Activated naive CD4-positive, alpha-beta T cell (primary cell): ENCODE measurements at regions not wholly inside any gene's neighbourhood (a gene's known extent, or its start where the extent isn't known, plus 50 kb on each side); places are given as distances from the start of the nearest gene placed in this dataset.

ENCODE experiments used
- DNase-seq, 4 experiments: peaks; one replicate each; lab custom pipeline; 2025; lab: John Stamatoyannopoulos, UW

DNA sequence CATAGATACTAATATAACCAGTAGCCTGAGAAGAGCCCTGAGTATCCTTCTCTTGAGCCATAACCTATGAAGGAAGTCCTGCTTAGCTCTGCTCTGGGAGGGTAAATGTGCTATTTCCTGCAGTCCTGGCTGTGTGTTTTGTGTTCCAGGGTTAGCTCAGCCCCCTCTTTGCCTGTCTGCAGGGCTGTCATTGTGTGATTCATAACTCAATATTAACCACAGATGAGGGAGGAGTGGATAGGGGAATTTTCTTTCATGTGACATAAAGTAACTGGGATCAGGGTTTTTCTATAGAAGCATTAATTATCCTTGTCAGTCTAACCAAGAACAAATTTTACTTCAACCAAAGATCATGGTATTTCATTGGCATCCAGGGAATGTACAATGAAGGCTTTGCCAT is 183.3 kb upstream of the ZBTB20 start:
- DNase-seq, result no peak

DNA sequence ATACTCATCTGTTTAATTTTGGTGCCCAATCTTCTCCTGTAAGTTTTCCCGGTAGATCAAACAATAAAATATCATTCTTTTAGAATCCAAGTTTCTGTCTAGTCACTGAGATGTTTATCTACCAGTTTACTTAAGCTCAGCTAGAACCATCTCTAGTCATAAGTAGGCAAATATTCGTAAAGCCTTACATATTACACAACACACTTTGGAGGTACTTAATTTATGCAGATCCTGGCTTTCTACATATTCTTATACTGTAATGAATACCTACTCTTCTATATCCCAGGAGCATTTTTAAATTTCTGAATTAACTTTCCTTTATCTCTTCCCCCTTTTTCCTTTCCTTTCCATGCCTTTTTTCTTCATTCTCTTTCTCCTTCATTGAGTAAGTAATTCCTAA is 185.9 kb upstream of the ZBTB20 start:
- no peak for DNase-seq

DNA sequence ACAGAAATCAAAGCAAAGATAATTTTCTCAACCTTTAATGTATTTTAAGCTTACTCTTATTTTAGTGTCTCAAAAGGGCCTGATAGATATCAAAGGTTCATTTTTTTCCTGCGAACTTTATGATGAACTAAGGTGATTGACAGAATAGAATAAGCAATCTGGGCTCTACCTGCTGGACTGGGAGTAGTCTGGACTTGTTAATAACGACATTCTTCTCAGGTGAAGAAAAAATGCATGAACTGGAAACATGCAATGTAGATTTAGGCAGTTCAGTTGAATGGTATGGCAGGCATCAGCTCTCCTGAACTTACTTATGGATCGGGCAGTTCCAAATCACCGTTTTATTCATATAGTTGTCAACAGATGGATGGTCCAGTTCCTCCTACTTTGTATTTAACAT is 189.7 kb upstream of the ZBTB20 start:
- DNase-seq, result no peak

DNA sequence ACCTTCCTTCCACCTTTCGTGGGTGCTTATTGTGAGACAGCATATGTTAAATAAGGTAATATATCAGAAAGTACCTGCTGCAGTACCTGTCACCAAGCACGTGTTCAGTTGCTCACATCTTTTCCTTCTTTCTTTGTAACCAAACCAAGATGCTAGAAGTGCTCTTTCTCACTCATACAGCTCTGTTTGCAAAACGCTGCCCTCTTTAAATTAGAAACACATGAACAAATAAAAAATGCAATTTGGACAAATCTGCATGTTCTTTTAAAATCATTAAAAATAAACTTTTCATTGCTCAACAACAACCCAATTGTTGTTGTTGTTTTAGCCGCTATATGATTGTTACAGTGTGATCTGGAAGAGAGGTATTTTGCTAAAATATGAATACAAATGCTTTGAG is 193.5 kb upstream of the ZBTB20 start:
- DNase-seq, result no peak

DNA sequence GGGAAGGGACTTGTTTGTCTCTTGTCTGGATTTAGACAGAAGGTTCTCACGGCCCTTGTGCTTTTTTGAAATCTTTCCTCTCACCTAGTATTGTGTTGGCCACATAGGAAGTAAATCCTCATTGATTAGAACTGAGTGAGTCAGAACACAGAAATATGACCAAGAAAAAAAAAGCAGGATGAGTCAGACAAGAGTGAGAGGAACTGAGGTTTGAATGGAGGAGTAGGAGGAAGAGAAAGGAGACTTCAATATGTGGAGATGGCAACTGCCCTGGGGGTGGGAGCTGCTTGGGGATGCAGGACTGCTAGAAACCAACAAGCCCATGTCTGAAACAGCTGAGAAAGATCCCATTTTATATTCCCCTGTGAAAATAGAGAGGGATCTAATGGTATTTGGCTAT is 194.1 kb upstream of the ZBTB20 start:
- no peak for DNase-seq

DNA sequence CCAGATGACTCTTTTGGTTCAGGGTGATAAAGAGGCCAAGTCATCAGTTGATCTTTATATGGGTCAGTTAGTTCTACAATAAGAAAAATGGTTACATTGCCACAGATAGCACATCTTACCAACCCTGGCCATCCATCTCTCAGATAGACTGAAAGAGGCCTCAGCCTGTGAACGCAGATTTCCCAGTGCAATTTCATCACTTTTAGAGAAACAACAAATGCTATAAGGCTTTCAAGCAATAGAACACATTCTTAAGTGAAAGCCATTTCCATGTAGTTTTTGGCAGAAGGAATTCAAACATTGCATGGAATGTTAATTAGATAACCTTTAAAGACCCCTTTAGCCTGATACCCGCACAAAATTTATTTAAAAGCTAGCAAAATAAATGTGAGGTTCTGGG is 200.6 kb upstream of the ZBTB20 start:
- no peak for DNase-seq

DNA sequence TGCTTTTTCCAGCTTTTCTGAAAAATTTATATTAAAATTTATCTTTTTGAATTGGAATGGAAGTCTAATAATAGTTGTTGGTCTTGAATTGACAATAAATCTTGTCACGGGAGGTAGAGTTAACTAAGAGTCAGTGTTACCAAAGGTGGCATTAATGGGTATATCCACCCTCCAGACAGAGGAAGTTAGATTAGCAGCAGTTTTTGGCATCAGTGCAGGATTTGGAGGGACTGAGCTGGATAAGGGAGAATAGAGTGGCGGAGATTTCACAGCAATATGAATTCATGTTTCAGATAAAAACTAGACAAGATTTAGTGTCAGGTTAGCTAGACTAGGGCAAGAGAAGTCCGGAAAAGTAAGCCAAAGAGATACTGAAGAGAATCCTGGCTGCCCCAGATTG is 201.3 kb upstream of the ZBTB20 start:
- DNase-seq, result no peak

DNA sequence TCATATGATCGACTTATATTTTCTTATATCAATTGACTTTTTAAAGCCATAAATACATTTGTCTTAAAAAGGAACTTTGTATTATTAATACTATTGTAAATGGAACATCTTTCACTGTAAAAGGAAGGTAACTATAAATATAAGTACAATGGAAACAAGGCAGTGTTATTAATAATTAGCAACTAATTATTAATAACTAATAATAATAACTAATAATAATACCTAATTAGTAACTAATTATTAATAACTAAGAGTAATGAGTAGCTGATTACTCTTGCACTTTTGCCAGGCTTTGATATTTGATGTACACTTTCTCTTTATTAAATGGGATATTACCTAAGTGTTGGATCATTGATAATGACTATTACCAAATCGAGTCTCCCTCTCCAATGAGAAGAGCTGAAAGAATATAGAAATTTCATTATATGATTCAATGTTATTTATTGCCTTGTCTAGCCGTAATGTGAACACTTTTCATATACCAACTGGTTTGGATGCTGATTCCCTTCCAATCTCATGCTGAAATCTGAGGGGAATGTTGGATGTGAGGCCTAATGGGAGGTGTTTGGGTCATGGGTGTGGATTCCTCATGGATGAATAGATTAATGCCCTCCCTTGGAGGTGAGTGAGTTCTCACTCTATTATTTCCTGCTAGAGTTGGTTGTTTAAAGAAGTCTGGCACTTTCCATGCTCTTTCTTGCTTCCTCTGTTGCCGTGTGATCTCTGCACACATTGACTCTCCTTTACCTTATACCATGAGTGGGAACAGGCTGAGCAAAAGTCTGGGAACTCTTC is 202.1 kb upstream of the ZBTB20 start:
- no peak for DNase-seq

DNA sequence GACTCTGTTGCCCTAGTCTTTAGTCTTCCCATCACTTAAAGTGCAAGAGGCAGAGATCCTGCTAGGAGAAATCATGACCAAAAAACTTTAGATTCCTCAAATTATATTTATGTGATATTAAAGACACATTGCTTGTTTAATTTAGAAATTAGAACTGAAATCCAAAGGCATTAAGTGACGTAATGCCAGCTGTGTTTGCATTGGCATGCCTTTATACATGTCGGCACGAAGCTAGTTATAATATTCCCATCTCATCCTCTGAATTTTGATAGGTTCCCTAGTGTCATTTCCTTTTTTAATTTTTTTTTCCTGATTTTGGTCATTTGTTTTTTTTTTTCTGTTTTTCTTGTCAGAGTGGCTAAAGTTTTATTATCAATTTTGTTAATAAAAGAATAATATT is 203.5 kb upstream of the ZBTB20 start:
- DNase-seq, result no peak

DNA sequence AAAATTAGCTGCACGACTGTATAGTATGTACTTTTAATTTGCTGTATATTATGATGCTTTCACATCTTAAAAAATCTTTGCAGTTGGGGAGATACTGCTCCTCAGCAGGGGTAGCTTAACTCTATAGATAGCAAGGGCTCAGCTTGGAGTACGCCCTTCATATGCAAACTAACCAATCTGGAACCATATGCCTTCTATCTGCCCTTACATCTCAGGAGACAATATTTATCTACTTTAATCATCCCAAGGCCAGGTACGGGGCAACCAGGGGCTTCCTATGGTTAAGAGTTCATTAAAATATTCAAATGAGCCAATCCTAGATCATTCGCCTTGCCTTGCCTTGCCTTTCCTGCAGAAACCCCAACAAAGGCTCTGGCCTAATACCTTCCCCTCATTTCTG is 204.1 kb upstream of the ZBTB20 start:
- DNase-seq, result no peak

DNA sequence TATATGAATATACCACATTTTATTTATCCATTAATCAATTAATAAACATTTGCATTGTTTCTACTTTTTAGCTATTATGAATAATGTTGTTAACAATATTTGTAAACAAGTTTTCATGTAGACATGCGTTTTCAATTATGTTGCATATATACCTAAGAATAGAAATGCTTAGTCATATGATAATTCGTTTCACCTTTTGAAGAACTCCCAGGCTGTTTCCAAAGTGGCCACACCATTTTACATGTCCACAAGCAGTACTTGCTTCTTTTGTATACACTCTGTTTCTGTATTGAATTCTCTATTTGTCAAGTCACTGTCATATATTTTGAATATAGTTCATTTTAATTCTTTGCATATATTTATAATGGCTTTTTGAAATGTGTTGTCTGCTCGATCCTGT is 206.9 kb upstream of the ZBTB20 start:
- DNase-seq, result no peak

DNA sequence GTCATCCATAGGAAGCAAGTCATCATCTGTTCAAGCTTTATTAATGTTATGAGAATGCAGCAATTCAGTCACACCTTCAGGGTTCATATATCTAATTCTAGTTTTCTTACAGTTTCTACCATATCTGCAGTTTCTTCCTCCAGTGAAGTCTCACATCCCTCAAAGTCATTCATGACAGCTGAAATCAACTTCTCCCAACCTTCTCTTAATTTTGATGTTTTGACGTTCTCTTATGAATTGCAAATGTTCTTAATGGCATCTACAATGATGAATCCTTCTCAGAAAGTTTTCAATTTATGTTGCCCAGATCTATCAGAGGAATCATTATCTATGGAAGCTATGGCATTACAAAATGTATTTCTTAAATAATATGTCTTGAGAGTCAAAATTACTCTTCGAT is 210.4 kb upstream of the ZBTB20 start:
- no peak for DNase-seq

DNA sequence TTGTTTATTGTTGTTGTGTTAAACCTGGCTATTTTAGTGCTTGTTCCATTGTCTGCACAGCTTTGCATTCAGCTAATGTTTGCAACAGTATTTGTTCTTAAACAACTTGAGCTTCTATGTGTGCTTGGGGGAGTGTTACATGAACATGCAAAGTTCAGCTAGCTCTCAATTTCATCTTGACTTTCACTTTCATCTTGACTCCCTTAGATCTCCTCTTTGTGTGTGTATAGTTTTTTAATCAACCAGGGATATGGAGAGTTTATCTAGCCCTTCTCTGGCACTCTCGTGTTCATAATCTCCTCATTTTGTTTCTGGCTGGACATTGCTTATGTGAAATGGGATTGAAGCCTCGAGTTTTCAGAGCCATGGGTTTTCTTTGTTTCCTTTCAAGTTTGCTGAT is 212.4 kb upstream of the ZBTB20 start:
- no peak for DNase-seq

DNA sequence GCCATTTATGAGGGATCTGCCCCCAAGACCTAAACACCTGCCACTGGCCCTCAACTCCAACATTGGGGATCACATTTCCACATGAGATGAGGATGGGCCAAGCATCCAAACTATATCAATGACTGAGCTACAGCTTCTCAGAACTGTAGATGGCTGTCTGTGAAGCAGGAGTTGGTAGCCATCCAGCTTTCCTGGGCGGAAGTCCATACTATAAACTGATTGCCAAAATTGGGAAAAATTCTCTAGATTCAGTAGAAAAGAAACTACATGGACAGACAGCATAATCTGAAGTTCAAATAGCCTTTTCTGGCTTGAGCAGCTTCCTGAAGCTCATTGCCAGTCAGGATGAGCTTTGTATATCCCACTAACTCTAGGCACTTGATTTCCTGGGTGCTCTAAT is 214.7 kb upstream of the ZBTB20 start:
- no peak for DNase-seq

DNA sequence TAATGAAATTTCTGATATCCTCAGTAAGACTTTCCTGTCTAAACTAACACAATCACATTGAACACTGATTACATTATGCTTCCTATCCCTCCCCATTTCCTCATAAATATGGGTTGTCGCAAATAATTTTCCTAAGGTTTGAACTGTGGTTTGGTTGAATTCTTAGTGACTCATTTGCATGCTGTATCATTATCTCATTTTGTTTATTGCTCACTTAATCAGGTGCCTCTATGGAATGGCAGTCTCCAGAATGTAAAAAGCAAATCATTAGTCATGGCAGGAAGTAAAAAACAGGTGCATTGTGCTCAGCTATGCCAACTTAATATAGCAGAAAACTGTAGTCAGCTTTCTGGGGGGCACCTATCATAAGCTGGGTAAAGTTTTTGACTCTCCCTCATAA is 216.0 kb upstream of the ZBTB20 start:
- DNase-seq, result no peak

DNA sequence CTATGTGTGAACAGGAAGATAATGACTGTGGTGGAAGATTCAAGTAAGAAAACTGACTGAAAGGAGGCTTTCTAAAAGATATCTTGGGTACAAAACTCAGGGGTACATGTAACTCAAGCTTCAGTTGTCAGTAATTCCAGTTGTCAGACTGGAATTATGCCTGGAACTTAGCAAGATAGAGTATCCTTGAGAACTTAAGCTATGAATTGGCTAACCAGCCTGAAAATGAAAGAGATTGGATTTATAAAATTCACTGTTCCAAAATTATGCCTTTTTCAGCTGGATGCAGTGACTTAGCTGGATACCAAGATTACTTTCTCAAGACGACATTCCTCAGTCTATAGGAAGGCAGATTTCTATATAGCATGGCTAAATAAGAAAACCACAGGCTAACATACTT is 221.9 kb upstream of the ZBTB20 start:
- DNase-seq, result no peak

DNA sequence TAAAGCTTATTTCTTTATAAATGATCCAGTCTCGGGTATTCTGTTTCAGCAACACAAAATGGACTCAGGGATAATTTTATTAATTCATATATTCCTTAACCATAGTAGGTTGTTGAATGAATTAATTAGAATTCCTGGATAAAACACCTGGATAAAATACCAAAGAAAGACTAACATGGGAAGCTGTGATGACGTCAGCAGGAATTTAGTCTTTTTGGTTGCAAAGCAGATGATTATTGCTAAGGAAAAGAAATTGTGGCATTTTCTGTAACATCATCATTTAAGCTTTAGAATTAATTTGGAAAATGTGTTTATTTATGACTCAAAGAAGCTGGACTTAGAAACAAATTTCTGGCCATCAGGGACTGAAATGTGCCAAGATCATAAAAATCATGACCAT is 228.3 kb upstream of the ZBTB20 start:
- no peak for DNase-seq

DNA sequence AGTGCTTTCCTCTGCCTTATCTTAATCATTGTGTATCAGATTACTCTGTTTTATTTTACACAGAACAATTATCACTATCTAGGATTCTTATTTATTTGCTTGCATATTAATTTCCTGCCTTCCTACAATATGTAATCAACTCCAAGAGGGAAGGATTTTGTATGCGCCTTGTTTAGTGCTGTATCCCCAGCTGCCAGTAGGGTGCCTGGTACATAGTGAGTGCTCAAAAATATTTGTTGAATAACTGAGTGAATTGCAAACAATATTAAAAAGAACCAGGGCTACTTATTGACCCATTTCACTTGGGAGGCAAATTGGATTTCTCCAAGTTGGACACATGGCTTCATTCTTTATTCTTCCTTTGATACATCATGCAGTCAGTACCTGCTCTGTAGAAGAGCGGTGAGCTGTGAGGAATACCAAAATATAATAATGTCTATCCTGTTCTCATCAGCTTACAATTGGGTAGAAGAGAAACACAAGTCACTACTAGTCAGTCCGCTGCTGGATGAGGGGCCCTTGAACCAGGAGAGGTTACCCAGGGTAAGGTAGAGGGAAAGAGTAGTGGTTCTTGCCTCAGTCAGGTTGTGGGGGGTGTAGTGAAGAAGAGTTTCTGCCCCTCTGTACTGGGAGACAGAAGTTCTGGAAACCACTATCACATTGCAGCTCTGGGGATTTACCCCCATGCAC is 233.9 kb upstream of the ZBTB20 start:
- DNase-seq, result no peak

DNA sequence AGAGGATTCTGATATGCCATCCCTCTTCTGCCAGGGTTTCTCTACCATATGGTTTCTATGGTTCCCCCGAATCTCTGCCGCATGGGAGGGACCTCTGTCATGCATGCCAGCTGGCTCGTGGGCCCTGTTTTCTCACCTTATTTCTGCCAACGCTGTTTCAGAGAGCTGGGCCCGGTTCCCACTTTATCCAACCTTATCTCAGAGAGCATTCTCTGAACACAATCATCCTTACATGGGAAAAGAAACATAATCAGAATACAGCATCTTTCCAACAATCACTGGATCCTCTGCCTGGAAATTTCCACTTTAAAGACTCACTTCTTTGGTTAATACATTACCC is 234.5 kb upstream of the ZBTB20 start:
- no peak for DNase-seq

DNA sequence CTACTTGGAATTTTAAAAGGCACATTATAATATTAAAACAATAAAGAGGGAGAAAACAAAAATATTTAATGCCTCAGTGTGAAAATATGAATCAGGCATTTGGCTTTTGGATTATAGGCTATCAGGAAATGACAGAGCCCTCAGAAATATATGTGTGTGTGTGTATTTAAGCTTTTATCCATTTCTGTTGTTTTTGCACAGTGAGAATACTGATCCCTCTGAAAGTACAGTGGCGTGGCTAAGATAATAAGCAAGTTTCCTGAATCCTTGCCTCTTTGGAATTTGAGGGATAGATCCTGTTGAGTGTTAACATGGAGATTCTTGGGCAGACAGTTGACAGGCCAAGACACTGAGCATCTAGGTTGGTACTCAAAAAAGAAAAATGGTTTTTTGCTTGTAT is 234.8 kb upstream of the ZBTB20 start:
- DNase-seq, result no peak

DNA sequence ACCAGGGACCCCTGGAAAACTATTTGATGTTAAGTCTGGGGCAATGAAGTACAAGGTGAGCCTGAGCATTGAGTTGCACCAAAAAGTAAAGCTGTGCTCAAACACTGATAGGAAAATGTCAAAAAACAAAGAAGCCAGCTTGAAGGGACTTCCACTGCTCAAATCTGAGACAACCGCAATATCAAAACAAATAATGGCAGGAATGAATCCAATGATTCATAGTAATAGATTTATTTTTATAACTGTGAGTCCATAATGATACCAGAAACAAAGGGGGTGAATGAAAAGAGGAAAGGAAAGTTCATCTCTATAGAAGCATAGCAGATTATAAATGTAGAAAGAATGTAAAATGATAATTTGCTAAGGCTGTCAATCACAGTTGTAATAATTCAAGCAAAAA is 237.3 kb upstream of the ZBTB20 start:
- no peak for DNase-seq

DNA sequence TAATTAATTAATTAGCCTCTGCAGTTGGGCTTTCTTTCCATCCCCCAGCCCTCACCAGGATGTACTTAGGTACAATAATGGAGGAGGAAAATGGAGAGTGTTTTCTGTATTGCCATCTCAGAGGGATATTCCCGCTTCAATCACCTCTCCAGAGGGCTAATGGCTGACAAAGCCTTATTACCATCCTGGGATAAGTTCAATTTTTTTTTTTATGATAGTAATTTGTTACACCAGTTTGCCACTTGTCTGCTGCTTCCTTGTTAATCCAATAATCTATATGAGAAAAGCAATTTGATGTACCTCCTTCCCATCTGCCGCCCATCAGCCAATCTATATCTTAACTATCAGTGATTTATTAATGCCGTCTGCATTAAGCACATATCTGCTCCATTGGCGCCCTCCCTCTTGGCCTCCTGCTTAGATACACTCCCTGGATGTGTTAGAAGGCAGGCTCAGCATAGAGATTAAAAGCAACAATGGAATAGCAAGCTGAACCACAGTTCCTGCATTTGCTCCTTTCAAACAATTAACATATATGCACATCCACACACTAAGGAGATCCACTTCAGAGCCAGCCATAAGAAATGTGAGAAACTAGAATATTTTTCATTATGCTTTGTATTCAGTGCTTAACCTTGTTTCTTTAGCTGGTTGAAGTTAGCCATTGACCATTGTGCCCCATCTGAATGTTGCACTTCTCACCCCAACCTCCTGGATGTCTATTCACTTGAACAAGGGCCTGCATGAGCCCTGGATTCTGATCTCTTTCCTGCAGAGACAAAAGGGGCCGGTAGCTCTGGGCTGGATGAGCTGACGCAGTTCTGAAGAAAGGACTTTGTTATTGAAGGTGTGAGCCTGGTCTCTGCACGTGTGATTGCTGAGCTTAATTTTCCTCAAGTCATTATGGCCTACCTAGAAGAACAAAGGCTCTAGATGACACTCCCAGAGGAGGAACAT is 237.3 kb upstream of the GAP43 start:
- no peak for DNase-seq

DNA sequence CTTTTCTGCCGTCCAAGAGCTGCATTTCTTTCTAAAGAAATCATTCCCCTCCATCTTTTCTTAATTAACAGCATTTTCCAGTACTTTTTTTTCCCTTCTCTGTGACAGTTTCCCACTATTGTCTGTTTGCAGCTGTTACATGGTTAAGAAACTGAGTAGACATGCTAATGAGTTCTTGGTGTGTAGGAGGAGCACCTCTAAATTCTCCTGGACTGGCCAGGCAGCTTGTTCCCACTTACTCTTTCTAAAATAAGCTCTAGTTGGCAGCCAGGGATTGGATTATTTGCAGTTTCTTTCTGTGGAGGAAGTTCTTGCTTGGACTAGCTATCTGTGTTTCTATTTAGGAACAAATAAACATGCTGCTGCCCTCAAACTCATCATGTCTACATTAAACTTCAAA is 235.1 kb upstream of the GAP43 start:
- no peak for DNase-seq
